Right cardiac atrium (tissue), 5 donors: ENCODE measurements at regions not wholly inside any gene's neighbourhood (a gene's known extent, or its start where the extent isn't known, plus 50 kb on each side); places are given as distances from the start of the nearest gene placed in this dataset.
"Not testable (repeated sequence)": the region's sequence is repeated elsewhere in the genome, so short reads cannot be mapped to it uniquely, and the experiment has no call there.

Experiments used
- ATAC-seq, 2 donors: fragments of 200-7000 bp; cut with Tn5 transposase; one replicate each; pipeline versions ENCODE4 v1.8.0 to v1.9.1; 2020; ENCODE audit warnings: moderate library complexity in 2 of 2, mild to moderate bottlenecking in 1 of 2
- DNase-seq, 3 donors: peaks; one replicate each; pipeline ENCODE4 v3.0.0-alpha.2; 2020
- H3K27ac ChIP-seq: one replicate; pipeline ENCODE4 v1.5.1; 2013; ENCODE audit warnings: mild to moderate bottlenecking, low read length, control low read depth, moderate library complexity
- H3K27me3 ChIP-seq: one replicate; pipeline ENCODE4 v1.6.1; 2013; ENCODE audit not compliant: control insufficient read depth, insufficient read depth
- H3K4me1 ChIP-seq: one replicate; pipeline ENCODE4 v1.6.1; 2013; ENCODE audit warnings: low read length; ENCODE audit not compliant: control insufficient read depth, insufficient read depth
- H3K4me3 ChIP-seq: one replicate; pipeline ENCODE4 v1.5.1; 2013; ENCODE audit warnings: low read length, control low read depth
- H3K9me3 ChIP-seq: one replicate; pipeline ENCODE4 v1.6.1; 2013; ENCODE audit warnings: low read length; ENCODE audit not compliant: control insufficient read depth
- WGBS: extraction: QIAGEN DNeasy Blood & Tissue Kit; methylation state at CpG from one replicate; pipeline ENCODE4 v1.1.7; 2013; 5-methylcytosine and 5-hydroxymethylcytosine counted together
- intact Hi-C, 4 donors: fragments of 100-400 bp; cut with DNase I; formaldehyde crosslinking; loops; one replicate each; pipeline versions ENCODE4 v1.11.0 to v1.14.0; 2022 to 2023
- donor health status: healthy with polysubstance abuse.
- donor health status: DM: no; HTN: yes; CAD: no.
- donor health status: DM: no; HTN: no; CAD: no.
- donor health status: DM: no; HTN: yes; CAD: no; lungs with severe emphysema.
- donor health status: DM: yes; HTN: yes; CAD: no.

DNA sequence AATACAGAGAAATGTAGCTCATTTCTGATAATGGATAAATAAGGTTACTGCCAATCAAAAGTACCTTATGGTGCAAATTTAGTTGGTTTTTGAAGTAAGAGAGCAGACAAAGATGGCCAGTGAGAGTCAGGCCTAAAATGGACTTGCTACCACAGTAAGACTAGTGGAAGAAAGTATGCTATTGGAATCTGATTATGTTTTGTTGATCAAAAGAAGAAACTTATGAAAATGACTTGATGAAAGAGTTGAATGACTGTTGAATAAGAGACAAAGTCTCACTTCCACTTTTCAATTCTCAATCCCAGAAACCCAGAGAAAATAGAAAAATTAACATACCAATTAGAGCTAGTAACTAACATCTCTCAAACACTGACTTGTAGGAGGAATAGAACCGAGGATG lies 737.8 kb upstream of the INTU start:
- ATAC-seq (no peak), DNase-seq (no peak)
- H3K27ac ChIP-seq, result no peak overlapping the region
- intact Hi-C loops, result no loop called here
- peaks cover 3% of the 10 kb centered on the region for H3K4me1 ChIP-seq
- WGBS, result 81% methylated on average over 1 of the region's 1 CpG
- no peak overlapping the region for H3K4me3 ChIP-seq
- H3K27me3 ChIP-seq, result no peaks in the 10 kb centered on the region
- no peaks in the 10 kb centered on the region for H3K9me3 ChIP-seq

DNA sequence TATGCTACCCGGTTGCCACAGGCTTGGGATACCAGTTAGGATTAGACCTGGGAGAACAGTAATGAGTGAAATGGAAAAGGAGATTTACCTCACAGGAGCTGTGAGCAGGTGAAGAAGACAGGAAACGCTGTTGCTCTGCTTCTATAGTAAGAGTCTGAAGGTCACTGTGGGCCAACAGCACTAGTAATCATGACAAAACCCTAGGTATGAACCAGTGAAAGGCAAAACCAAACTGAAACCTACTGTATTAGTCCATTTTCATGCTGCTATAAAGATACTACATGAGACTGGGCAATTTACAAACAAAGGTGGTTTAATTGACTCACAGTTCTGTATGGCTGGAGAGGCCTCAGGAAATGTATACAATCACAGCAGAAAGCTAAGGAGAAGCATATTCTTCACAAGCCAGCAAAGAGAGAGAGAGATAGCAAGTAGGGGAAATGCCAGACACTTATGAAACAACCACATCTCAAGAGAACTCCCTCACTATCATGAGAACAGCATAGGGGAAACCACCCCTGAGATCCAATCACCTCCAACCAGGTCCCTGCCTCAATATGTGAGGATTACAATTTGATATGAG lies 736.7 kb upstream of the INTU start:
- Histone ChIP-seq H3K4me3 (no peak overlapping the region), H3K27ac (no peak overlapping the region), H3K9me3 (no peaks in the 10 kb centered on the region), H3K4me1 (peaks cover 3% of the 10 kb centered on the region), H3K27me3 (no peaks in the 10 kb centered on the region)
- DNase-seq (no peak), ATAC-seq (no peak)
- WGBS, result 90% methylated on average over 2 of the region's 2 CpGs
- intact Hi-C loops, result no loop called here

DNA sequence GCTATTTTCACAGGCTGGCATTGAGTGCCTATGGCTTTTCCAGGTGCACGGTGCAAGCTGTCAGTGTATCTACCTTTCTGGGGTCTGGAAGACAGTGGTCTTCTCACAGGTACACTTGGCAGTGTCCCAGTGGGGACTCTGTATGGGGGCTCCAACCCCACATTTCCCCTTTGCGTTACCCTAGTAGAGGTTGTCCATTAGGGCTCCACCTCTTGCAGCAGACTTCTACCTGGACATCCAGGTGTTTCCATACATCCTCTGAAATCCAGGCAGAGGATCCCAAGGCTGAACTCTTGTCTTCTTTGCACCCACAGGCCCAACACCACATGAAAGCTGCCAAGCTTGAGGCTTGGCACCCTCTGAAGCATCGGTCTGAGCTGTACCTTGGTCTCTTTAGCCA lies 735.7 kb upstream of the INTU start:
- ATAC-seq (no peak), DNase-seq (no peak)
- H3K4me3 ChIP-seq, result no peak overlapping the region
- no peak overlapping the region for H3K27ac ChIP-seq
- no peaks in the 10 kb centered on the region for H3K27me3 ChIP-seq
- 88% methylated on average over 3 of the region's 3 CpGs for WGBS
- peaks cover 3% of the 10 kb centered on the region for H3K4me1 ChIP-seq
- no peaks in the 10 kb centered on the region for H3K9me3 ChIP-seq
- intact Hi-C loops, result no loop called here

DNA sequence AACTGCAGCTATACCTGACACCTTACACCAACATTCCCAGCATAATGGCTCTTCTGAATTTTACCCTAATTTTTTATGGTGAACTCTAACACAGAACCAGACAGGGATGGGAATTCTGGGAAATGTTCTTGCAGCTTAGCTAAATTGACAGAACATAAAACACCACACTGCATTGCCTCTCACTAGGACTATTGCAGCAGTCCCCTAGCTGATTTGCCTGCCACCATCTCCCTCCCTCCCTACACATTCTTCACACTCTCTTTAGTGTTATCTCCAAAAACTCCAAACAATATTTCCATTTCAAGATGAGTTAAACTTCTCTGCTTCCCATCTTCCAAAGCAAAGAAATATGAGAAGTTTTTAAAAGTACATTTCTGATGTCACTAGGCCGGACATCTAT lies 733.9 kb upstream of the INTU start:
- no peak for DNase-seq
- Histone ChIP-seq H3K4me1 (peaks cover 3% of the 10 kb centered on the region), H3K9me3 (no peaks in the 10 kb centered on the region), H3K27ac (peak overlapping the region; percentile 8), H3K27me3 (no peaks in the 10 kb centered on the region), H3K4me3 (no peak overlapping the region)
- intact Hi-C loops, result no loop called here
- ATAC-seq, result peak; percentile 52 to 73
- 71% methylated on average over 1 of the region's 1 CpG for WGBS

DNA sequence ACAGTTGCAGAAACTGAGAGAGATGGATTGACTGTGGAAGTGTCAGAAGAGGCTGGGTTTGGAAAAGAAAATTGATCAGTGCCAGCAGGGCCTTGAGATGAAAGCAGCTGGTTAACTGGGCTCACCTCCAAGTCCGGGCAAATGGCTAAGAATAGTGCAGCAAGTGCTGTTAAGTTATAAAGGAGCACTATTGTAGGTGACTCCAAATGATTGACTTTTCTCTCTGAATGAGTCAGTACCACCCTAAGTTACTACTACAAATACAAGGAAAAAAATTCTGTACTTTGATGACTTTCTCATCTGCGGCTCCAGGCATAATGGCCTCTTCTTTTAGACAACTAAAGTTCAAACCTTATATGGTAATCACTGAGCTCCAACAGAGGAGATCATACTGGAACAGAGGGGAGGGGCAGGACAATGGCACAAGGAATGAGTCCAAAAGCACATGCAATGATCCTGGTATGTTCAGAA lies 733.4 kb upstream of the INTU start:
- intact Hi-C loops, result no loop called here
- Histone ChIP-seq H3K4me1 (peaks cover 3% of the 10 kb centered on the region), H3K4me3 (no peak overlapping the region), H3K9me3 (no peaks in the 10 kb centered on the region), H3K27me3 (no peaks in the 10 kb centered on the region), H3K27ac (no peak overlapping the region)
- ATAC-seq, result peak; percentile 83 to 93
- peak; percentile 35 to 50 (median 49) for DNase-seq
- 26% methylated on average over 2 of the region's 2 CpGs for WGBS

DNA sequence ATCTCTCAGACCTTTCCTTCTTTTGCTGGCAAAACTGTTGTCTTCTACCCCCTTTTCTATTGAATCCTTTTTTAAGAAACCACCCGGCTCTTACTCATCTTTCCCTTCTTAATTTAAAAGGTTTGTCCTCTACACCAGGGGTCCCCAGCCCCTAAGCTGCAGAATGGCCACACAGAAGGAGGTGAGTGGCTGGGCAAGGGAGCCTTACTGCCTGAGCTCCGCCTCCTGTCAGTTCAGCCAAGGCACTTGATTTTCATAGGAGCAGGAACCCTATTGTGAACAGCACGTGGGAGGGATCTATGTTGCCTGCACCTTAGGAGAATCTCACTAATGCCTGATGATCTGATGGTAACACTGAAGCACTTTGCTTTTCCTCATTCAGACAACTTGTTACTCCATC lies 726.3 kb upstream of the INTU start:
- 78% methylated on average over 3 of the region's 3 CpGs for WGBS
- no peak overlapping the region for H3K4me3 ChIP-seq
- no peaks in the 10 kb centered on the region for H3K4me1 ChIP-seq
- ATAC-seq (no peak), DNase-seq (no peak)
- H3K9me3 ChIP-seq, result no peaks in the 10 kb centered on the region
- H3K27me3 ChIP-seq, result no peaks in the 10 kb centered on the region
- H3K27ac ChIP-seq, result no peak overlapping the region
- intact Hi-C loops, result no loop called here

DNA sequence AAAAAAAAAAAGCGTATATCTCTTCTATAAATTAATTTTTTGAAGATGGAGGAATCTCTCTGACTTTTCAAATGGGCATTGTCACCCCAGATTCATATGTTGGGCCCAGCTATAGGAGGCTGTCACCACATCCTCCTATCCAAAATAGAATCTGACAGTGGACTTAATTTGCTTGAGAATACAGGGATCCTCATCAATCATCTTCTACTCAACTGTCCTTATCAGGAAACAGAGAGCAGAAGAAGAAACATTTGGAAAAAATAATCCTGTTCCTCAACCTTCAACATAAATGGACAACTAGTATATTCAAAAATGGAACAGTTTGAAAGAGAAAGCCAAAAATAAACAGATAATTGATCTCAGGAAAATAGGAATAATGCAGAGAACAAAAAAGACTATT lies 725.4 kb upstream of the INTU start:
- no peak overlapping the region for H3K27ac ChIP-seq
- intact Hi-C loops, result no loop called here
- no peak for ATAC-seq

DNA sequence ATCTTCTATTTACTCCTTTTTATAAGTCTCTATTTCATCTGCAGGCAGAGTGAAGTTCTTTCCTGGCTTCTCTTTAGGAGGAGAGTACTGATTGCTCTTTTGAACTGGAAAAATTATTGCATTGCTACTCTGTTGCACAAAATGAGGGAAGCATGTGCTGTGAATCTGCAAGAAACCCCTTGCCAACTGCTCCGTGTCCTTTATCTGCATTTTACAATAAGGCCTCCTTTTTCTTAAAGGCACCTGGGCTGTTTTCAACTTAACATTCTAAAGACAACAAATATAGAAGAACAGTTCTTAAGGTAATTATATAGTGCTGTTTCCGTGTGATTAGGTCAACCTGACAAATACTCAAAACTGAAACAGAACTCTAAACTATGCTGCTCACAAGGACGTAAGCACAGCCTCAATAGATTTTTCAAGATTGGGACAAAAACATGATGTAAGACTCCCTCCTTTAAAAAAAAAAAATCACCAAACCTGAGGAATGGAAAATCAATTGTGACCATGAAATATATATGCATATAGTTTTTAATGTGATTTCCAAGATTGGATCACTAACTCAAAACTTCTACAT lies 716.6 kb upstream of the INTU start:
- 46% methylated on average over 3 of the region's 3 CpGs for WGBS
- H3K27ac ChIP-seq, result no peak overlapping the region
- DNase-seq (no peak), ATAC-seq (no peak)
- H3K4me1 ChIP-seq, result no peaks in the 10 kb centered on the region
- intact Hi-C loops, result no loop called here
- H3K4me3 ChIP-seq, result no peak overlapping the region
- no peaks in the 10 kb centered on the region for H3K27me3 ChIP-seq
- H3K9me3 ChIP-seq, result no peaks in the 10 kb centered on the region

More for the DNA sequence above, 725.4 kb upstream of the INTU start:
- 88% methylated on average over 1 of the region's 1 CpG for WGBS
- H3K27me3 ChIP-seq, result no peaks in the 10 kb centered on the region
- H3K9me3 ChIP-seq, result no peaks in the 10 kb centered on the region
- H3K4me1 ChIP-seq, result no peaks in the 10 kb centered on the region
- no peak for DNase-seq
- H3K4me3 ChIP-seq, result no peak overlapping the region

DNA sequence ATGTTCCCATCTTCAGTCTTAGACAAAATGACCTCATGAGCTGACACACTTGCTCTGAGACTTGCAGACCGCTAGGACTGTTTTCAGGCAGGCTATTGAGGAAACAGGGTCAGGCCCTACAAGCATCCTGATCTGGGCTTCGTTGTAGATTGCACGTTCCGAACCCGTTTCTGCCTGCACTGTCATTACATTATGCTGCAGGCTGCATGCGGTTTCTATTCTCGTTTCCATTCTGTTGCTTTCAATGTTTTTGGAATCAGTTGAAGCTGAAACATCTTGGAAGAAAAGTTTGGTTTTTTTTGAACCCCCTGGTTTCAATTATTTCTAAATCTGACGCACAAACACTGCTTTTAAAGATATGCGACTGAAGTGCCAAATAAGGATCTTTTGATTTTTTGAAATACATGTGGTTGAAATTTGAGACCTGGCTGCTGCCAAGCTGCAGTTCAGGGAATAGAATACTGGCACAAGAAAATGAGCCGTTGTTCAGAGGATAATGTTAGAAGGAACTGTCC lies 716.1 kb upstream of the INTU start:
- DNase-seq (peak in 1 of 3 donors; percentile 57), ATAC-seq (peak; percentile 51 to 82)
- 40% methylated on average over 10 of the region's 10 CpGs for WGBS
- Histone ChIP-seq H3K9me3 (no peaks in the 10 kb centered on the region), H3K27me3 (no peaks in the 10 kb centered on the region), H3K4me3 (no peak overlapping the region), H3K27ac (no peak overlapping the region), H3K4me1 (no peaks in the 10 kb centered on the region)
- intact Hi-C loops, result no loop called here

DNA sequence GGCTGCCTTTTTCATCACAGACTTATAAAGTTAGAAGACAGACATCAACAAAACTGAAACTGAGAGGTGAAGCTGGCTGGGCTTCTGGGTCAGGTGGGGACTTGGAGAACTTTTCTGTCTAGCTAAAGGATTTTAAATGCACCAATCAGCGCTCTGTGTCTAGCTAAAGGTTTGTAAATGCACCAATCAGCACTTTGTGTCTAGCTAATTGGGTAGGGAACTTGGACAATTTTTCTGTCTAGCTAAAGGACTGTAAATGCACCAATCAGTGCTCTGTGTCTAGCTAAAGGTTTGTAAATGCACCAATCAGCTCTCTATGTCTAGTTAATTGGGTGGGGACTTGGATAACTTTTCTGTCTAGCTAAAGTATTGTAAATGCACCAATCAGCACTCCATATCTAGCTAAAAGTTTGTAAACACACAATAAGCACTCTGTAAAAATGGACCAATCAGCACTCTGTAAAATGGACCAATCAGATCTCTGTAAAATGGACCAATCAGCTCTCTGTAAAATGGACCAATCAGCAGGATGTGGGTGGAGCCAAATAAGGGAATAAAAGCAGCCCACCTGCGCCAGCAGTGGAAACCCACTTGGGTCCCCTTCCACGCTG lies 710.3 kb upstream of the INTU start:
- H3K4me3 ChIP-seq, H3K9me3 ChIP-seq, H3K27ac ChIP-seq, ATAC-seq, H3K27me3 ChIP-seq, intact Hi-C loops, DNase-seq, H3K4me1 ChIP-seq: not testable (repeated sequence)
- WGBS, result 95% methylated on average over 3 of the region's 3 CpGs

DNA sequence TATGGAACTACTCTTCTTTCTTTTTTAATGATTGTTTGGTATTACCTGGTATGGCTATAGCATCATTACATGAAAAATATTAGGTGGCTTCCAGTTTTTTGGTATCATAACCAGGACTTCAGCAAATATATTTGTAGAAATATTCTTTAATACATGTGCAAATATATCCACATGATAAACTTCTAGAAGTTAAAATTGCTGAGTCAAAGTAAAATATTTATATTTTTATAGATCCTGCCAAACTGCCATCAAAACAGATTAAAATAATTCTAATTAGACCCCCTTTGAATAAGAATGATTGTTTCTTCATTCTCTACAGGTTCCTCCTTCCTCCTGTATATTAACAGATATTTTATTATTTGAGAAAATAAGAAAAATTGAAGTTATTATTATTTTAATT lies 708.5 kb upstream of the INTU start:
- intact Hi-C loops, result no loop called here
- no peak overlapping the region for H3K4me3 ChIP-seq
- no peaks in the 10 kb centered on the region for H3K27me3 ChIP-seq
- no peaks in the 10 kb centered on the region for H3K9me3 ChIP-seq
- no peak for ATAC-seq
- no peaks in the 10 kb centered on the region for H3K4me1 ChIP-seq
- no peak overlapping the region for H3K27ac ChIP-seq
- no peak for DNase-seq
